Adrenal gland (tissue), 9 donors: ENCODE measurements at regions not wholly inside any gene's neighbourhood (a gene's known extent, or its start where the extent isn't known, plus 50 kb on each side); places are given as distances from the start of the nearest gene placed in this dataset.
A peak's percentile ranks its signal among the peaks of the same experiment; 100 is the strongest.

Source experiments
- DNase-seq, 7 donors: peaks; one replicate each; pipeline ENCODE4 v3.0.0-alpha.2; 2019 to 2020
- H3K27ac ChIP-seq, 5 donors: fragments of 200-600 bp; sonication (generic) in 4 of 5; 1 replicate in 3 of 5; 2 replicates in 2 of 5; pipeline versions ENCODE4 v1.5.1 to v1.8.0; 2016 to 2020; ENCODE audit warnings: mild to moderate bottlenecking in 1 of 5
- H3K27me3 ChIP-seq: fragments of 200-600 bp; 2 replicates; pipeline ENCODE4 v1.8.0; 2021
- H3K36me3 ChIP-seq, 2 donors: fragments of 200-600 bp; replicated peaks in 1 of 2; 1 replicate in 1 of 2; 2 replicates in 1 of 2; pipeline versions ENCODE4 v1.5.1 to v1.8.0; 2018 to 2022
- H3K4me1 ChIP-seq, 2 donors: fragments of 200-600 bp; replicated peaks in 1 of 2; 1 replicate in 1 of 2; 2 replicates in 1 of 2; pipeline versions ENCODE4 v1.5.1 to v1.8.0; 2018 to 2021
- H3K4me3 ChIP-seq, 4 donors: fragments of 200-600 bp; sonication (generic) in 3 of 4; one replicate each; pipeline ENCODE4 v1.5.1; 2016 to 2018
- H3K9me3 ChIP-seq, 3 donors: fragments of 200-600 bp; sonication (generic) in 1 of 3; replicated peaks in 1 of 3; 1 replicate in 2 of 3; 2 replicates in 1 of 3; pipeline versions ENCODE4 v1.5.1 to v1.8.0; 2016 to 2021
- POLR2A ChIP-seq, 2 donors: fragments of 450-650 bp; IDR thresholded peaks; one replicate each; pipeline ENCODE4 v1.6.1; 2017; ENCODE audit warnings: antibody characterized with exemption in 2 of 2, mild to moderate bottlenecking in 2 of 2, moderate library complexity in 1 of 2
- WGBS, 4 donors: extraction: QIAGEN DNeasy Blood & Tissue Kit in 2 of 4; methylation state at CpG; one replicate each; pipeline versions ENCODE4 v1.1.5 to v1.1.7; 2013 to 2017; 5-methylcytosine and 5-hydroxymethylcytosine counted together
- intact Hi-C, 2 donors: fragments of 100-400 bp; cut with DNase I; formaldehyde crosslinking; loops; one replicate each; pipeline versions ENCODE4 v1.14.1 to v1.15.0; 2022 to 2023
- TF ChIP-seq, protein P1 (sequence below), 6 experiments: fragments of 450-650 bp in 4 of 6; fragments of 200-600 bp in 2 of 6; sonication (generic) in 1 of 6; IDR thresholded peaks; 1 replicate in 5 of 6; 2 replicates in 1 of 6; pipeline versions ENCODE4 v1.5.1 to v1.8.0; 2016 to 2021; ENCODE audit warnings: antibody characterized with exemption in 6 of 6, mild to moderate bottlenecking in 2 of 6, moderate library complexity in 1 of 6
- donor health status: healthy with polysubstance abuse.
- donor health status: Bipolar disorder and iron deficiency.
- donor health status: DM: yes; HTN: yes; CAD: no.
- donor health status: DM: no; HTN: no; CAD: no.
- donor health status: DM: no; HTN: no; CAD: no.

DNA sequence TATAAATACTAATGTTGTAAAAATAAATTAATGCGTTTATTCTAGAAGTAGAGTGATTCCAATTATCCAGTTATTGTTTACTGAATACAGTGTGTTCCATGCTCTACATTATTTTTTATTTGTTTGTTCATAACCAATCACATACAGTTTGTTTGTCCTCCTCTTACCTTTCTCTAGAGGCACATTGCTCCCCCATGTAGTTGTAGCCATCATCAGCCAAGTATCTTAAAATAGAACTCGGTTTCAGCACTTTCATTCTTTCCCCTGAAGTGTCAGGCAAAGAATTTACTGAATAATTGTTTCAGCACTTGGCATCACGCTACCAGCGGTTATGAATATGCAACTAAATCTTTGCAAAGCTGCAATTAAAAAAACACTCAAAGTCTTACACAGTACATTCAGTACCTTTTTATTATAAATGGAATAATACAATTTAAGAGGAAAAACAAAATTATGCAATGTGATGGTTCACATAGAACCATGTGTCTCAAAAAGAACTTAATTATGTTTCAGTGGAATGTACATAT is 448.6 kb upstream of the ATP10A start:
- H3K27me3 ChIP-seq = no peaks in the 10 kb centered on the region
- H3K9me3 ChIP-seq = no peaks in the 10 kb centered on the region
- H3K27ac ChIP-seq = no peak overlapping the region
- intact Hi-C loops = no loop called here
- H3K4me1 ChIP-seq = no peaks in the 10 kb centered on the region
- DNase-seq = no peak
- no peak for TF ChIP-seq POLR2A (IDR thresholded peaks at IDR 0.05)
- TF ChIP-seq, protein P1, sequence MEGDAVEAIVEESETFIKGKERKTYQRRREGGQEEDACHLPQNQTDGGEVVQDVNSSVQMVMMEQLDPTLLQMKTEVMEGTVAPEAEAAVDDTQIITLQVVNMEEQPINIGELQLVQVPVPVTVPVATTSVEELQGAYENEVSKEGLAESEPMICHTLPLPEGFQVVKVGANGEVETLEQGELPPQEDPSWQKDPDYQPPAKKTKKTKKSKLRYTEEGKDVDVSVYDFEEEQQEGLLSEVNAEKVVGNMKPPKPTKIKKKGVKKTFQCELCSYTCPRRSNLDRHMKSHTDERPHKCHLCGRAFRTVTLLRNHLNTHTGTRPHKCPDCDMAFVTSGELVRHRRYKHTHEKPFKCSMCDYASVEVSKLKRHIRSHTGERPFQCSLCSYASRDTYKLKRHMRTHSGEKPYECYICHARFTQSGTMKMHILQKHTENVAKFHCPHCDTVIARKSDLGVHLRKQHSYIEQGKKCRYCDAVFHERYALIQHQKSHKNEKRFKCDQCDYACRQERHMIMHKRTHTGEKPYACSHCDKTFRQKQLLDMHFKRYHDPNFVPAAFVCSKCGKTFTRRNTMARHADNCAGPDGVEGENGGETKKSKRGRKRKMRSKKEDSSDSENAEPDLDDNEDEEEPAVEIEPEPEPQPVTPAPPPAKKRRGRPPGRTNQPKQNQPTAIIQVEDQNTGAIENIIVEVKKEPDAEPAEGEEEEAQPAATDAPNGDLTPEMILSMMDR (IDR thresholded peaks at IDR 0.05) = no peak
- H3K36me3 ChIP-seq = no peaks in the 10 kb centered on the region
- WGBS, 4 donors = 73 to 80% (median 77%) methylated on average over 4 of the region's 4 CpGs
- no peak overlapping the region for H3K4me3 ChIP-seq

DNA sequence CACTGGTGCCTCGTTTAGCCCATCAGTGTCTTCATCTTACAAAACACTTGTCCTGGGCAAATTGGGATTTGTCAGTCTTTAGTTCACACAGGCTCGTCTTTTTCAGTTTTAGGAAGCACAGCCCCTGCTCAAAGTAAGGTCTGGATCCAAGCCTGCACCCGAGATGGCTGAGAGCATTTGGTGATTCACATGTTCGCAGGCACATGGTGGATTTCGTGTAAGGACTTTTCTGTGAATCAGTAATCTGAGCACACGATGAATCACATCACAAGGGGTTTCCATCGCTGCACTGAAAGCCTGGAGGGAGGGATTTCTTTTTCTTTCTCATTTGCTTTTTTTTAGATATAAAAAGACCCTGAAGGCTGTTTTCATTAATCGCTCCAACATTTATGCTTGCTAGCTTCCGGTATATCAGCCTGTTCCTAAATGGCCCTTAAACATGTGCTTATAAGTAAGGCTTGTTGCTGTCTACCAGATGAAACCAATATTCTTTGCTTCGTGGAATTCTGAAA is 435.6 kb upstream of the ATP10A start:
- Histone ChIP-seq H3K27ac (no peak overlapping the region), H3K4me1 (no peaks in the 10 kb centered on the region), H3K9me3 (no peaks in the 10 kb centered on the region), H3K4me3 (no peak overlapping the region), H3K27me3 (no peaks in the 10 kb centered on the region), H3K36me3 (no peaks in the 10 kb centered on the region)
- 71 to 76% (median 73%) methylated on average over 9 to 10 of the region's 10 CpGs for WGBS, 4 donors
- no peak for TF ChIP-seq POLR2A (IDR thresholded peaks at IDR 0.05)
- TF ChIP-seq, protein P1 (IDR thresholded peaks at IDR 0.05) = no peak
- intact Hi-C loops = no loop called here
- no peak for DNase-seq

DNA sequence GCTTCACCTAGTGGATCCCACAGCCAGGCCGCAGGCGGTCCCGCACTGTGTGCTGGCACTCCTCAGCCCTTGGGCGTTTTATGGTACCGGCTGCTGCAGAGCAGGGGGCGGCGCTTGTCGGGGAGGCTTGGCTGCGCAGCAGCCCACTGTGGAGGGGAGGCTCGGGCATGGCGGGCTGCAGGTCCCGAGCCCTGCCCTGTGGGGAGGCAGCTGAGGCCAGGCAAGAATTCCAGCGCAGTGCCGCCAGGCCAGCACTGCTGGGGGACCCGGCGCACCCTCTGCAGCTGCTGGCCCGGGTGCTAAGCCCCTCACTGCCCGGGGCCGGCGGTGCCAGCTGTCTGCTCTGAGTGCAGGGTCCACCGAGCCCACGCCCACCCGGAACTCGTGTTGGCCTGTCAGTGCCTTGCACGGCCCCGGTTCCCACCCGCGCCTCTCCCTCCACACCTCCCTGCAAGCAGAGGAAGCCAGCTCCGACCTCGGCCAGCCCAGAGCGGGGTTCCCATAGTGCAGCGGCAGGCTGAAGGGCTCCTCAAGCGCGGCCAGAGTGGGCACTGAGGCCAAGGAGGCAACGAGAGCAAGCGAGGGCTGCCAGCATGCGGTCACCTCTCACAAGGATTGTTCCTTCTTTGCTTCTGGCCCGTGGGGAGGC is 435.0 kb upstream of the ATP10A start:
- Histone ChIP-seq H3K36me3 (no peaks in the 10 kb centered on the region), H3K27ac (no peak overlapping the region), H3K4me3 (no peak overlapping the region), H3K4me1 (no peaks in the 10 kb centered on the region), H3K9me3 (no peaks in the 10 kb centered on the region), H3K27me3 (no peaks in the 10 kb centered on the region)
- no peak for DNase-seq
- 87 to 93% (median 90%) methylated on average over 20 to 38 of the region's 38 CpGs for WGBS, 4 donors
- intact Hi-C loops = no loop called here
- TF ChIP-seq POLR2A (IDR thresholded peaks at IDR 0.05) = no peak
- TF ChIP-seq, protein P1 (IDR thresholded peaks at IDR 0.05) = no peak

DNA sequence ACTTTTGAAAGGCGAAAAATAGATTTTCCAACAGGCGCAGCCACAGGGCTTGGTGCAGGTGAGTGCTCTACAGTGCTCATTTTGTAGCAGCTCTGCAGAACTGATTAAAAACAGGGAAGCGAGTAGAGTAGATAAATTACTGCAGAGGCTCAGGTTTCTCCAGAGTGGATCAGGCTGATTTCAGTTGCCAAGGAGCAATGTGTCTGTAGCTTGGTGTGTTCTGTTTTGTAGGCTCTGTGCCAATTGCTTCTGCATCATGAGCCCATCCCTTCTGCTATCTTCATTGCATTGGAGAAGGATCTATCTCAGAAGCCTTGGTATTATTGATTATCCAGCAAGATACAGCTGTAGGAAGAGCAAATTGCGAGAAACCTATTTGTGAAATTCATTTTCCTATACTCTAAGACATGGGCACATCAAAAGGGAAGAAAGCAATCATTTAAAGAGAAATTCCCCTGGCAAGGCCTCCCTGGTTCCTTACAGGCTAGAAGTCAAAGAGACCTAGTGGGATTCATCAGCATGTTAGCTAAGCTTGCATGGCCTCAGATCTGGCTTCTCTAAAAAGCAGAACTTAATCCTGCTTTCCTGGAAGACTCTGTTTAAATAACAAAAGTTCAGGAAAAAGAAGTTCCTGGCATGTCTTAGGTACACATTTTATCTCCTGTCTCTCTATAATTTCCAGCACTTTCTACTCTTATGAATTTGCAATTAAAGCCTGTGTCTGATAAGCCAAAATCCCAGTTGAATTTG is 432.4 kb upstream of the ATP10A start:
- Histone ChIP-seq H3K27ac (no peak overlapping the region), H3K9me3 (no peaks in the 10 kb centered on the region), H3K27me3 (no peaks in the 10 kb centered on the region), H3K4me3 (no peak overlapping the region), H3K36me3 (no peaks in the 10 kb centered on the region), H3K4me1 (no peaks in the 10 kb centered on the region)
- intact Hi-C loops = no loop called here
- WGBS, 4 donors = 49 to 68% (median 61%) methylated on average over 4 of the region's 4 CpGs
- peak in 1 of 7 donors; percentile 63 for DNase-seq
- no peak for TF ChIP-seq POLR2A (IDR thresholded peaks at IDR 0.05)
- TF ChIP-seq, protein P1 (IDR thresholded peaks at IDR 0.05) = no peak
